GM12872 (cell line): ENCODE measurements at regions not wholly inside any gene's neighbourhood (a gene's known extent, or its start where the extent isn't known, plus 50 kb on each side); places are given as distances from the start of the nearest gene placed in this dataset.

Experiments used
- TF ChIP-seq, protein P1 (sequence below): IDR thresholded peaks from 3 replicates; pipeline ENCODE4 v1.5.1; 2011; ENCODE audit warnings: low read depth, mild to moderate bottlenecking, low read length, moderate library complexity; ENCODE audit not compliant: insufficient read depth

GRCh38 chr20:46828471-46828870 lies 66.2 kb upstream of the EYA2 start:
- TF ChIP-seq, protein P1, sequence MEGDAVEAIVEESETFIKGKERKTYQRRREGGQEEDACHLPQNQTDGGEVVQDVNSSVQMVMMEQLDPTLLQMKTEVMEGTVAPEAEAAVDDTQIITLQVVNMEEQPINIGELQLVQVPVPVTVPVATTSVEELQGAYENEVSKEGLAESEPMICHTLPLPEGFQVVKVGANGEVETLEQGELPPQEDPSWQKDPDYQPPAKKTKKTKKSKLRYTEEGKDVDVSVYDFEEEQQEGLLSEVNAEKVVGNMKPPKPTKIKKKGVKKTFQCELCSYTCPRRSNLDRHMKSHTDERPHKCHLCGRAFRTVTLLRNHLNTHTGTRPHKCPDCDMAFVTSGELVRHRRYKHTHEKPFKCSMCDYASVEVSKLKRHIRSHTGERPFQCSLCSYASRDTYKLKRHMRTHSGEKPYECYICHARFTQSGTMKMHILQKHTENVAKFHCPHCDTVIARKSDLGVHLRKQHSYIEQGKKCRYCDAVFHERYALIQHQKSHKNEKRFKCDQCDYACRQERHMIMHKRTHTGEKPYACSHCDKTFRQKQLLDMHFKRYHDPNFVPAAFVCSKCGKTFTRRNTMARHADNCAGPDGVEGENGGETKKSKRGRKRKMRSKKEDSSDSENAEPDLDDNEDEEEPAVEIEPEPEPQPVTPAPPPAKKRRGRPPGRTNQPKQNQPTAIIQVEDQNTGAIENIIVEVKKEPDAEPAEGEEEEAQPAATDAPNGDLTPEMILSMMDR: no peak

GRCh38 chr20:46830886-46831632 lies 63.6 kb upstream of the EYA2 start:
- TF ChIP-seq, protein P1: no peak

DNA sequence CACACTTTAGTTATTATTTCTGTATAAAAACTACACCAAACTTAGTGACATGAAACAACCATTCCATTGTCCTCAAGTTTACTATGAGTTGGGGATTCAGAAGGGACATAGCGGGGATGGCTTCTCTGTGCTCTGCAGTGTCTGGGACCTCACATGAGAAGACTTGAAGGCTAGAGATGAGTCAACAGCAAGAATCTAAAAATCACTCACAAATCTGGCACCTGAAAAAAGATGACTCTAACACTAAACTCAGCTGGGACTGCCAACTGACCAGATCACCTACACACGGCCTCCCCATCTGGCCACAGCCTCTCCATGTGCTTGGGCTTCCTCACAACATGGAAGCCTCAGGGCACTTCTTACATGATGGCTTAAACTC lies 63.0 kb upstream of the EYA2 start:
- TF ChIP-seq, protein P1: no peak

DNA sequence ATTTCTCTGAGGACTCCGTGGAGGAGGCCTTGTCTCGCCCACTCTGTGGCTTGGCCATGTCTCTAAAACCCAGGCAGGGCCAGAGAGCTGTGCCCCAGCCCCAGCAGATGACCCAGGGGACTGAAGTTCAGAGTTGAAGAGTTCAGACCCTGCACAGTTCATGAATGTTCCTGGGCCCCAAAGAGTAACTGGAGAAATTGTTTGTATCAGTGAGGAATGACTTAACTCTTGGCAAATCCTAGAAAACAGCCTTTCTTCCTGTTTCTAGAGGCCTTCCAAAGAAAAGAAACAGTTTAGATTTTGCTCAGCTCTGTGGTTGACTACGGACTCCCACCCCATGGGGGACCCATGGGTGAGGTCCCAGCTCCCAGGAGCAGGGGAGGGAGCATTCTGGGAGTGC lies 62.1 kb upstream of the EYA2 start:
- TF ChIP-seq, protein P1: no peak

GRCh38 chr20:46833360-46833759 lies 61.3 kb upstream of the EYA2 start:
- TF ChIP-seq, protein P1: no peak

- TF ChIP-seq, protein P1: no peak
These were observed 59.2 kb upstream of the EYA2 start for GRCh38 chr20:46835418-46835817.

GRCh38 chr20:46837083-46837482 lies 57.6 kb upstream of the EYA2 start:
- TF ChIP-seq, protein P1: no peak

DNA sequence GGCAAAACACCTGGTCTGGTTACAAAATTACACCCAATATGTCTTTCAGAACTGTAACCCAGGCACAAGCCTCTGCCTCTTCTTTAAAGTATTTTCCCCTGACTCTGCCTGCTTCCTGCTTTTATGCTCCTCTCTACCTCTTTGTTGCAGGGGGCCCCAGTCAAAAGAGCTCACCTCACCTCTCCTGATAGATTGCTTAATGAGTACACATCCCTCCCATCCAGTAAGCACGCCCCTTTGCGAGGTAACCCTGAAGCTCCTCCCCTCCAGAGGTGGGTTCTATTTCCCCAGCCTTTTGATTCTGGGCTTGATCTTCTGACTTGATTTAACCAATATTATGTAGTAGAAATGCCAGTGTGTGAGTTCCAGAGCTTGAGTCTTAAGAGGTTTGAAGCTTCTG lies 56.6 kb upstream of the EYA2 start:
- TF ChIP-seq, protein P1: no peak
